Mesothelial cell of epicardium (in vitro differentiated cells): ENCODE measurements at regions not wholly inside any gene's neighbourhood (a gene's known extent, or its start where the extent isn't known, plus 50 kb on each side); places are given as distances from the start of the nearest gene placed in this dataset.

Source experiments
- DNase-seq, 2 experiments: peaks; one replicate each; pipeline ENCODE4 v3.0.0; 2021; ENCODE audit warnings: low spot score in 2 of 2; ENCODE audit not compliant: unreplicated experiment in 2 of 2
- H3K27ac Mint-ChIP-seq: 2 replicates; pipeline ENCODE4 v1.8.0; 2021; ENCODE audit warnings: mixed read lengths
- H3K27me3 Mint-ChIP-seq: 2 replicates; pipeline ENCODE4 v1.8.0; 2021; ENCODE audit warnings: low read depth, mixed read lengths
- H3K36me3 Mint-ChIP-seq: 2 replicates; pipeline ENCODE4 v1.8.0; 2021; ENCODE audit warnings: mixed read lengths
- H3K4me1 Mint-ChIP-seq: 2 replicates; pipeline ENCODE4 v1.8.0; 2021; ENCODE audit warnings: mixed read lengths
- H3K4me3 Mint-ChIP-seq: 2 replicates; pipeline ENCODE4 v1.8.0; 2021; ENCODE audit warnings: mild to moderate bottlenecking, moderate library complexity, mixed read lengths
- H3K9me3 Mint-ChIP-seq: 2 replicates; pipeline ENCODE4 v1.8.0; 2021; ENCODE audit warnings: mixed read lengths
- TF ChIP-seq, protein P1 (sequence below): fragments of 200-600 bp; sonication (generic); IDR thresholded peaks from one replicate; pipeline ENCODE4 v1.5.0; 2021; ENCODE audit warnings: antibody characterized with exemption; ENCODE audit not compliant: unreplicated experiment

DNA sequence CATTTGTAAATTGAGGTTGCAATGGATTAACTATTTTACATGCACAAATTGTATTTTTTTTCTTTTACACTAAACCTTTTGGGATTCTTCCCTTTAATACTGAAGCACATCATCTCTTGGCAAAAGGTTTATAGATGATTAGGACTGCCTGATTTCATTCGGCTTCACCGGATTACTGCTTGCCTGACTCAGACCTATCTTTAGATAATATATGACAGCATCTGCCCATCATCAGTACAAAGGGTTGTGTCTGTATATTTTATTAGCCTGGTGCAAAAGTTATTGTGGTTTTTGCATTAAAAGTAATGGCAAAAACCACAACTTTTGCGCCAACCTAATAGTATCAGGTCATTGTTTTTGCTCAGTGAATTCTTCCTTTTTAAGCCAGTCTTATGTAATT lies 316.2 kb upstream of the HTR2A start:
- Mint-ChIP-seq H3K4me1 (peaks cover 18% of the 10 kb centered on the region), H3K27me3 (no peaks in the 10 kb centered on the region), H3K36me3 (no peaks in the 10 kb centered on the region), H3K4me3 (no peak overlapping the region), H3K9me3 (peaks cover 3% of the 10 kb centered on the region), H3K27ac (no peak overlapping the region)
- DNase-seq = no peak
- TF ChIP-seq, protein P1, sequence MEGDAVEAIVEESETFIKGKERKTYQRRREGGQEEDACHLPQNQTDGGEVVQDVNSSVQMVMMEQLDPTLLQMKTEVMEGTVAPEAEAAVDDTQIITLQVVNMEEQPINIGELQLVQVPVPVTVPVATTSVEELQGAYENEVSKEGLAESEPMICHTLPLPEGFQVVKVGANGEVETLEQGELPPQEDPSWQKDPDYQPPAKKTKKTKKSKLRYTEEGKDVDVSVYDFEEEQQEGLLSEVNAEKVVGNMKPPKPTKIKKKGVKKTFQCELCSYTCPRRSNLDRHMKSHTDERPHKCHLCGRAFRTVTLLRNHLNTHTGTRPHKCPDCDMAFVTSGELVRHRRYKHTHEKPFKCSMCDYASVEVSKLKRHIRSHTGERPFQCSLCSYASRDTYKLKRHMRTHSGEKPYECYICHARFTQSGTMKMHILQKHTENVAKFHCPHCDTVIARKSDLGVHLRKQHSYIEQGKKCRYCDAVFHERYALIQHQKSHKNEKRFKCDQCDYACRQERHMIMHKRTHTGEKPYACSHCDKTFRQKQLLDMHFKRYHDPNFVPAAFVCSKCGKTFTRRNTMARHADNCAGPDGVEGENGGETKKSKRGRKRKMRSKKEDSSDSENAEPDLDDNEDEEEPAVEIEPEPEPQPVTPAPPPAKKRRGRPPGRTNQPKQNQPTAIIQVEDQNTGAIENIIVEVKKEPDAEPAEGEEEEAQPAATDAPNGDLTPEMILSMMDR = no peak

DNA sequence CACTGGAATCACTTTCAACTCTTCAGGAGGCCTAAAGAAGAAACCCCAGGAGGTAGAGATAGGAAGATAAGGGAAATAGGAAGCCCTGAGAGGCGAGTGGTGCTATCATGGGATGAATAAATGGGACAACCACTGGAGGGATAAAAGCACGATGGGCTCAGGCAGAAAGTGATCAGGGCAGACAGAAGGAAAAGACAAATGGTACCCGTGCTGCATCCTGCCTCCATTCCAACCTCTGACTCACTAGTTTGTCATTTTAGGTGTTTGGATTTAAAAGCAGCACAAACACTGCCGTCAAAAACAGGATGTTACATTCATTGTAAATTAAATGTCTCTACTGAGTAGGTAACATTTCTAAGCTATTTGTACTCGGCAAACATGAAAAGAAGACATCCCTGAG lies 314.3 kb upstream of the HTR2A start:
- Mint-ChIP-seq H3K9me3 (peaks cover 3% of the 10 kb centered on the region), H3K4me1 (peaks cover 14% of the 10 kb centered on the region), H3K27ac (no peak overlapping the region), H3K4me3 (no peak overlapping the region), H3K27me3 (no peaks in the 10 kb centered on the region), H3K36me3 (no peaks in the 10 kb centered on the region)
- DNase-seq = no peak
- TF ChIP-seq, protein P1 = no peak

DNA sequence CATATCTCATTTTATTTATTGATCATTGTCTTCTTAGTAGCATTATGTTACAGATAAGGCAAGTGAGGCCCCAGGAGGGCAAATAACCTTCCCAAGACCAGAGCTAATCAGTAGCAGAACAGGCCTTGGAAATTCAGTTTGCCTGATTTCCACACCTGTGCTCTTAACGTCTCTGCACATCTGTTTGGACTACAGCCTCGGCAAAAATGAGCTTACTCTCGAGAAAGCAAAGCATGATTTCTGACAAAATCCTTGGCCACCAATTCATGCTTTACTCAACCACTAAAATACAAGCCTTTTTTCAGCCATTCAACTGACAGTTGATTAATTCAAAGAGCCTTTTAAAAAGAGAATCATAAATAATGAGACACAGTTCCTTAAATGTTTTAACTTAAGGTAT lies 309.3 kb upstream of the HTR2A start:
- TF ChIP-seq, protein P1 = no peak
- peaks cover 5% of the 10 kb centered on the region for H3K4me1 Mint-ChIP-seq
- peaks cover 18% of the 10 kb centered on the region for H3K9me3 Mint-ChIP-seq
- H3K27ac Mint-ChIP-seq = no peak overlapping the region
- DNase-seq = no peak
- H3K36me3 Mint-ChIP-seq = no peaks in the 10 kb centered on the region
- H3K27me3 Mint-ChIP-seq = no peaks in the 10 kb centered on the region
- no peak overlapping the region for H3K4me3 Mint-ChIP-seq

DNA sequence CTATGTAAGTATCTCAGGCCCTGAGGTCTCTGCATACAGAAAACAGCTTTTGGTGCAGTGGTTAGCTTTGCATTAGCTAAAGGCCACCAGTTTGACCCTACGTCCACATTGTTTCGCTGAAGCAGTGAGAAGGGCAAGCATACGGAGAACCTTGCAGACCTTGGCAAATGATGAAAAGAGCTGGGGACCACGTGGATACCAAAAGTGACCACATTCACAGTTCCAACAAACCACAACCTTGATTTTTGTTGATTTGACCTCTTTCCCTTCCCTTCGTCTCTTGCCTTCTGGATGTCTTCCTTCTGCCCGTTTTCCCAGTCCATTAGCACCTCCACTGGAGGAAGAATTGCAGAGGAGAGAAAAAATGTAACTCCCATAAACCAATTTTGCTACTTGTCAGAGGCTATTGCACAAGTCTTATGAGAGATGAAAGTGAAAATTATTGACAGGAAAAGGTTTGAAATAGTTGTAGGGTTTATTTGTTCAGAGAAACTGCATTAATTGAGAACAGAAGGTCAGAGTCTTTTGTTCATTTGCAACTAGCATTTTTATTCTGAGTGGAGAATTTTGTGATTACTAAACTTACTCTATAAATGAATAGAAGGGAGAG lies 293.9 kb upstream of the HTR2A start:
- Mint-ChIP-seq H3K4me1 (peaks cover 3% of the 10 kb centered on the region), H3K27ac (no peak overlapping the region), H3K27me3 (no peaks in the 10 kb centered on the region), H3K9me3 (no peaks in the 10 kb centered on the region), H3K4me3 (no peak overlapping the region), H3K36me3 (no peaks in the 10 kb centered on the region)
- DNase-seq = no peak
- TF ChIP-seq, protein P1 = no peak

DNA sequence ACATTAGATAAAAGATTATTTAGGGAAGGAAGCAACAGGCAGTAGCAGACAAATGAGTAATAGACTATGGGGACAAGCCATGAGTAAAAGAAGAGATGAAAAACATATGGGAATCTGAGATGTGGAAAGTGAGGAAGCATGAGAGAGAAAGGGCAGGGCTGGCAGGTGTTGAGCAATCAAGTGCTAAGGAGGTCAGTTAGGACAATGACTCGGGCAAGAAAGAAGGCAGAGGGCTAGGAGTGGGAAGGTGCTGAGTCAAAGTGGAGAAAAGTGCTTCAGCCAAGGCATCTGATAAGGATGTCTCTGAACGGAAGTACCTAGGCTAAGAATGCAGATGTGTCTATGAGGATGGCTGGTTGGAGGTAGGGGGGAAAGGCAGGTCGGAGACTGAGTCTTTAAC lies 291.9 kb upstream of the HTR2A start:
- Mint-ChIP-seq H3K27me3 (no peaks in the 10 kb centered on the region), H3K4me3 (no peak overlapping the region), H3K36me3 (no peaks in the 10 kb centered on the region), H3K4me1 (peaks cover 17% of the 10 kb centered on the region), H3K27ac (no peak overlapping the region), H3K9me3 (no peaks in the 10 kb centered on the region)
- DNase-seq = no peak
- TF ChIP-seq, protein P1 = no peak

DNA sequence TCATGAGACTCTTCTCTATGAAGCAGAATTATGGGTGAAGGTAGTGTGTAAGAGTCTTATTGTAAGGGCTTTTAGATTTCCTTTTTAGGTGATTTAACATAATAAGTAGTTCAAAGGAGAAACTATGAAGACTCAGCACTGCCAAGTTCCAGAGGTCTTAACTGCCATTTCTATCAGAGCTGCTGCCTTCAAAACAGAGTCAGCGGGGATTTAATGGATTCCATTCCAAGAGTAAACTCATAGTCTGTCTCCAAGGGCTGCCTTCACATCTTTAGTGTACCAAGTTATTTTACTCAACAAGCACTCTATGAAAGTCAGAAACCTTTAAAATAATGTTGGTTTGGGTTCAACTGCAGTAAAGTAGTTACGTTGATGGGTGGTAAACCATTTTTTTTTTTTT lies 289.6 kb upstream of the HTR2A start:
- no peaks in the 10 kb centered on the region for H3K27me3 Mint-ChIP-seq
- H3K36me3 Mint-ChIP-seq = no peaks in the 10 kb centered on the region
- no peaks in the 10 kb centered on the region for H3K9me3 Mint-ChIP-seq
- no peak overlapping the region for H3K4me3 Mint-ChIP-seq
- H3K4me1 Mint-ChIP-seq = peaks cover 18% of the 10 kb centered on the region
- TF ChIP-seq, protein P1 = no peak
- H3K27ac Mint-ChIP-seq = peak overlapping the region; percentile 6
- no peak for DNase-seq
